AG09319 (cell line): ENCODE measurements at regions not wholly inside any gene's neighbourhood (a gene's known extent, or its start where the extent isn't known, plus 50 kb on each side); places are given as distances from the start of the nearest gene placed in this dataset.

Experiments used
- DNase-seq: peaks from one replicate; pipeline ENCODE4 v3.0.0-alpha.2; 2010; ENCODE audit warnings: low read depth; ENCODE audit errors: extremely low read depth
- TF ChIP-seq, protein P1 (sequence below): IDR thresholded peaks from 2 replicates; pipeline ENCODE4 v1.5.1; 2011; ENCODE audit warnings: low read depth, mild to moderate bottlenecking, inconsistent platforms, low read length, moderate library complexity

DNA sequence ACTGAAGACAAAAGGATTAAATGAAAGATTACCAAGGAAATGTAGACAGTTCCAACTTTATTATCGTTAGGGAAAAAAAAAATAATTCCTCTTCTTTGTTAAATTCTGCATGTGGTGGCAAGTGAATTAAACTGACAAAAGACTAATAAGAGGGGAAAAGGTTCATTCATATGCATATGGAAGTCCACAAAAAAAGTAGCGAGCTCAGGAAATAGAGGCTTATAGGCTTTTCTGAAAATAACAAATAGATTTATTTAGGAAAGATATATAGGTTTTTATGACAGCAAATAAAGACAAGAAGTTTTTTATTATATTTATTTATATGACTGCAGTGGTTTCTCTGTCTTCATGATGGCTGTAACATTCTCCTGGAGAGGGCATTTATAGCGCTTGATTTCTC is 246.0 kb downstream of the NAF1 start:
- no peak for DNase-seq
- TF ChIP-seq, protein P1, sequence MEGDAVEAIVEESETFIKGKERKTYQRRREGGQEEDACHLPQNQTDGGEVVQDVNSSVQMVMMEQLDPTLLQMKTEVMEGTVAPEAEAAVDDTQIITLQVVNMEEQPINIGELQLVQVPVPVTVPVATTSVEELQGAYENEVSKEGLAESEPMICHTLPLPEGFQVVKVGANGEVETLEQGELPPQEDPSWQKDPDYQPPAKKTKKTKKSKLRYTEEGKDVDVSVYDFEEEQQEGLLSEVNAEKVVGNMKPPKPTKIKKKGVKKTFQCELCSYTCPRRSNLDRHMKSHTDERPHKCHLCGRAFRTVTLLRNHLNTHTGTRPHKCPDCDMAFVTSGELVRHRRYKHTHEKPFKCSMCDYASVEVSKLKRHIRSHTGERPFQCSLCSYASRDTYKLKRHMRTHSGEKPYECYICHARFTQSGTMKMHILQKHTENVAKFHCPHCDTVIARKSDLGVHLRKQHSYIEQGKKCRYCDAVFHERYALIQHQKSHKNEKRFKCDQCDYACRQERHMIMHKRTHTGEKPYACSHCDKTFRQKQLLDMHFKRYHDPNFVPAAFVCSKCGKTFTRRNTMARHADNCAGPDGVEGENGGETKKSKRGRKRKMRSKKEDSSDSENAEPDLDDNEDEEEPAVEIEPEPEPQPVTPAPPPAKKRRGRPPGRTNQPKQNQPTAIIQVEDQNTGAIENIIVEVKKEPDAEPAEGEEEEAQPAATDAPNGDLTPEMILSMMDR, result no peak

DNA sequence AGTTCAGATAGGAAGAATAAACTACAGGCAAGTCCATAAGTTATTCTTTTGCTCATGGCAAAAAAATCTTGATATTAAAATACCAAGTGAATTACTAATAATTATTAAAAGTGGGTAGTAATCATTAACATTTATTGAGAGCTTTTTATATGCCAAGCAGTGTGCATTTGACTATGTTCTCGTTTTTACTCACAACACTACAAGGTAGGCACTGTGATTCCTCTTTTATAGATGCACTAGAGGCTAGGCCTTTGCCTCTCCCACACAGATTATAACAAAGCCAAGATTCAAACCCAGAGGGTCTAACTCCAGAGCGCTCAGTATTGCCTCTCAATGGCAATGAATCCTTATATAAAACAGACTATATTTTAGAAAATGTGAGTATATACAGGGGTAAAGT is 254.2 kb downstream of the NAF1 start:
- no peak for DNase-seq
- TF ChIP-seq, protein P1, result no peak

- DNase-seq, result no peak
- TF ChIP-seq, protein P1, result no peak
Observed at GRCh38 chr4:162911349-162911748, 255.3 kb downstream of the NAF1 start.

GRCh38 chr4:162909952-162910351 is 256.7 kb downstream of the NAF1 start:
- DNase-seq, result no peak
- TF ChIP-seq, protein P1, result no peak

DNA sequence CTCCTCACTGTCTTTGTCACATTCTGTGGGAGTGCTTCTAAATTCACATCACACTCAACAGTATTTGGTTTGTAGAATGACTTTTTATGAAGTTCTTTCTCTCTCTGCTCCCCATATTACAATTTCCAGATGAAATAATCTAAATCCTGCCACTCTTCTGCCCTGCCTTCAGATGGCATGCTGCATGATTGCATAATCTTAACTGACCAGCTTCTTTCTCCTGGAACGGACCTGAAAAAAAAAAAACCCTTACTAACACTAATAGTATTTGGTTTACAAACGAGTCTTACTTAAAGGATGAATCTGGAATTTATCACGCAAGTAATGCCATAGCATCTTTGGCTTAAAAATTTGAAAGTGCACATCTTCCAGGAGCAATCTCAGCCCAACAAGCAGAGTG is 272.3 kb downstream of the NAF1 start:
- no peak for DNase-seq
- TF ChIP-seq, protein P1, result no peak

DNA sequence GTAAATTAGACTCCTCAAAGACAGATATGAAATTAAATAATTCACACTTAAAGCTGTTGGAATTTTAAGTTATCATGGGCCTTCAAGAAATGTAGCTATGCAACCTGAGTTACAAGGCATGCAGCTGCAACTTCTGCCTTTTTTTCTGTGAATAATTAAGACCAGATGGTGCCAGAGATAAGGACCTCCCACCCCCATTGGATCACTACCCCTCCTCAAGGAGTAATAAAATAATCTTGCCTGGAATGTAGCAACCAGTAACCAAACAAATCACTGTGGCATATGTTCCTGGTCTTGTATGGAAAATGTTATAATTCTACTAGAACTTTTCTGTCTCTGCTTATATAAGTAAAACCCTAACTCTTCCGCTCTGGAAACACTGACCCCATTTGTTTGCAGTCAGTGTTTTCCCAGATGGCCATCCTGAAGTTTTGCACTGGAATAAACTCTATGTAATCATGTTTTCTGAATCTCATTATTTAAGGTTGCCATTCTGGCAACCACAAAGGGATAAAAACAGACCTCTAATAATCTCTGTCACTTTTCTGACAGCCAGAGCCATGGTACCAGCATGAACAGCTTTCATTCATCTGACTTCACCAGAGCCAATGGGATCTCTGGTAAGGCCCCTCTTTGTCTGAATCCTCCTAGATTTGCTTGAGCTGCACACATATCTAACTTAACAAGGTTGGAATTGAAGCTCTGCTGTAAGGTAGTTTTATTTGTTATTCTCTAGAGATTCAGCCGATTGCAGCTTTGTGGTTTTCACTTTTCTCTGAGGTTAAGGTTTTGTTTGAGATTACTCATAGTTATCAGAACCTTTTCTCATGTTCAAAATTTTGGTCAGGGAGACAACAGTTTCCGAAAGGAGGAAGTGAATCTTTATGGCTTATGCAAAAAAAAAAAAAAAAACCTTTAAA is 274.6 kb downstream of the NAF1 start:
- TF ChIP-seq, protein P1, result no peak
- DNase-seq, result no peak

DNA sequence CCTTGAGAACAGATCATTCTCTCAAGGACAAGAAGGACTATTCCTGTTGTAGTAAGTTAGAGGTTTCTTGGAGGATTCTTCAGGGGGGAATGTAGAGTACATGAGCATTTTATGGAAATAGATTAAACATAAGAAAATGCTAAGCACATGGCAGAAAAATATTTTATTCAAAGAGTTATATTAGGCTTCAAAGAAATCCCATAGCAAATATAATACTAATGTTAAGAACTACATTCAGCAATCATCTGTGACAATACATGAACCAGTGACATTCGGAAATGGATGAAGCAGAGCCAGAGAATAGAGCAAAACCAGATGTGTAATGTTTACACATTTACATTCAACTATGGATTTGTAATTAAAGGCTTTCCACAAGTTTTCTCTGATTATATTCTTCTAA is 288.6 kb downstream of the NAF1 start:
- DNase-seq, result no peak
- TF ChIP-seq, protein P1, result no peak
